OCI-LY3 (cell line): ENCODE measurements at regions not wholly inside any gene's neighbourhood (a gene's known extent, or its start where the extent isn't known, plus 50 kb on each side); places are given as distances from the start of the nearest gene placed in this dataset.
A peak's percentile ranks its signal among the peaks of the same experiment; 100 is the strongest.

Experiments
- H2AFZ ChIP-seq: fragments of 200-600, 300-600 bp; shearing (Covaris generic); 2 replicates; pipeline ENCODE4 v1.6.0; 2014; ENCODE audit warnings: antibody characterized with exemption, low read depth, low read length
- H3K27ac ChIP-seq: fragments of 200-600, 300-600 bp; sonication (generic); 2 replicates; pipeline ENCODE4 v1.5.1; 2014; ENCODE audit warnings: mild to moderate bottlenecking, low read length, moderate library complexity, mixed read lengths
- H3K27me3 ChIP-seq: fragments of 200-600, 300-600 bp; sonication (generic); 2 replicates; pipeline ENCODE4 v1.6.1; 2014; ENCODE audit warnings: low read depth, low read length, mixed read lengths
- H3K36me3 ChIP-seq: fragments of 200-600, 300-600 bp; sonication (generic); replicated peaks from 2 replicates; pipeline ENCODE3; 2014; ENCODE audit warnings: low read depth, low read length, mixed read lengths
- H3K4me1 ChIP-seq: fragments of 300-600, 200-600 bp; sonication (generic); 2 replicates; pipeline ENCODE4 v1.6.1; 2014; ENCODE audit warnings: low read length, mixed read lengths
- H3K4me2 ChIP-seq: fragments of 200-600, 300-600 bp; sonication (generic); 2 replicates; pipeline ENCODE4 v1.6.1; 2014; ENCODE audit warnings: low read length, mixed read lengths
- H3K4me3 ChIP-seq: fragments of 300-600, 200-600 bp; sonication (generic); 2 replicates; pipeline ENCODE4 v1.5.1; 2014; ENCODE audit warnings: antibody characterized with exemption, mild to moderate bottlenecking, low read length, moderate library complexity
- H3K79me2 ChIP-seq: fragments of 300-600, 200-600 bp; shearing (Covaris generic); 2 replicates; pipeline ENCODE4 v1.6.1; 2014; ENCODE audit warnings: mild to moderate bottlenecking, low read length, mixed read lengths
- H3K9ac ChIP-seq: fragments of 300-600, 200-600 bp; shearing (Covaris generic); 2 replicates; pipeline ENCODE4 v1.6.0; 2014; ENCODE audit warnings: mild to moderate bottlenecking, low read length, moderate library complexity
- H3K9me3 ChIP-seq: fragments of 200-600, 300-600 bp; shearing (Covaris generic); 2 replicates; pipeline ENCODE4 v1.6.1; 2014; ENCODE audit warnings: low read length, mixed read lengths; ENCODE audit not compliant: insufficient read depth
- H4K20me1 ChIP-seq: fragments of 200-600, 300-600 bp; sonication (generic); 2 replicates; pipeline ENCODE4 v1.6.1; 2016; ENCODE audit warnings: low read length, mixed read lengths; ENCODE audit not compliant: insufficient read depth
- EZH2phosphoT487 ChIP-seq: fragments of 200-600 bp; shearing (Covaris generic); IDR thresholded peaks from 2 replicates; pipeline ENCODE4 v1.6.1; 2018; ENCODE audit warnings: antibody characterized with exemption, mixed run types, low read depth
- TF ChIP-seq, protein P1 (sequence below): fragments of 200-600, 300-600 bp; sonication (generic); IDR thresholded peaks from 2 replicates; pipeline ENCODE4 v1.5.1; 2014; ENCODE audit warnings: antibody characterized with exemption, low read length, low read depth

DNA sequence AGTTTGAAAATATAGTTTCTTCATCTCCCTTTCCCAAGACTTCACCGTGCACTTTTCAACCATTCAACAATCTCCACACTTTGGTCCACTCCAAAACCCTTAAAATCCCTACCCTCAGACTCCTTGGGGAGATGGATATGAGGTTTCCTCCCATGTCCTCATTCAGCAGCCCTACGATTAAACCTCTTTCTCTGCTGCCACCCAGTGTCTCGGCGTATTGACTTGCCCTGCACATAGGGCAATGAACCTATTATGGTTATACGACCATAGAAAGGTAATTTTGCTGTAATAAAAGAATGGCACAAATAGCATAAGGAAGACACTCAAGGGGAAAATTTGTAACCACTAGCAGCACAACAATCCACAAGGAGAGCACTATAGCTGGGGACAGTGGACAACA lies 803.5 kb downstream of the TLE1 start:
- no peak overlapping the region for H2AFZ ChIP-seq
- no peaks in the 10 kb centered on the region for H3K27me3 ChIP-seq
- no peak for TF ChIP-seq EZH2phosphoT487
- TF ChIP-seq, protein P1, sequence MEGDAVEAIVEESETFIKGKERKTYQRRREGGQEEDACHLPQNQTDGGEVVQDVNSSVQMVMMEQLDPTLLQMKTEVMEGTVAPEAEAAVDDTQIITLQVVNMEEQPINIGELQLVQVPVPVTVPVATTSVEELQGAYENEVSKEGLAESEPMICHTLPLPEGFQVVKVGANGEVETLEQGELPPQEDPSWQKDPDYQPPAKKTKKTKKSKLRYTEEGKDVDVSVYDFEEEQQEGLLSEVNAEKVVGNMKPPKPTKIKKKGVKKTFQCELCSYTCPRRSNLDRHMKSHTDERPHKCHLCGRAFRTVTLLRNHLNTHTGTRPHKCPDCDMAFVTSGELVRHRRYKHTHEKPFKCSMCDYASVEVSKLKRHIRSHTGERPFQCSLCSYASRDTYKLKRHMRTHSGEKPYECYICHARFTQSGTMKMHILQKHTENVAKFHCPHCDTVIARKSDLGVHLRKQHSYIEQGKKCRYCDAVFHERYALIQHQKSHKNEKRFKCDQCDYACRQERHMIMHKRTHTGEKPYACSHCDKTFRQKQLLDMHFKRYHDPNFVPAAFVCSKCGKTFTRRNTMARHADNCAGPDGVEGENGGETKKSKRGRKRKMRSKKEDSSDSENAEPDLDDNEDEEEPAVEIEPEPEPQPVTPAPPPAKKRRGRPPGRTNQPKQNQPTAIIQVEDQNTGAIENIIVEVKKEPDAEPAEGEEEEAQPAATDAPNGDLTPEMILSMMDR, result peak; percentile 47
- H3K9ac ChIP-seq, result no peak overlapping the region
- no peaks in the 10 kb centered on the region for H4K20me1 ChIP-seq
- no peak overlapping the region for H3K4me2 ChIP-seq
- H3K79me2 ChIP-seq, result no peaks in the 10 kb centered on the region
- no peaks in the 10 kb centered on the region for H3K4me1 ChIP-seq
- H3K36me3 ChIP-seq, result no peaks in the 10 kb centered on the region
- H3K9me3 ChIP-seq, result no peaks in the 10 kb centered on the region
- H3K27ac ChIP-seq, result no peak overlapping the region
- no peak overlapping the region for H3K4me3 ChIP-seq

DNA sequence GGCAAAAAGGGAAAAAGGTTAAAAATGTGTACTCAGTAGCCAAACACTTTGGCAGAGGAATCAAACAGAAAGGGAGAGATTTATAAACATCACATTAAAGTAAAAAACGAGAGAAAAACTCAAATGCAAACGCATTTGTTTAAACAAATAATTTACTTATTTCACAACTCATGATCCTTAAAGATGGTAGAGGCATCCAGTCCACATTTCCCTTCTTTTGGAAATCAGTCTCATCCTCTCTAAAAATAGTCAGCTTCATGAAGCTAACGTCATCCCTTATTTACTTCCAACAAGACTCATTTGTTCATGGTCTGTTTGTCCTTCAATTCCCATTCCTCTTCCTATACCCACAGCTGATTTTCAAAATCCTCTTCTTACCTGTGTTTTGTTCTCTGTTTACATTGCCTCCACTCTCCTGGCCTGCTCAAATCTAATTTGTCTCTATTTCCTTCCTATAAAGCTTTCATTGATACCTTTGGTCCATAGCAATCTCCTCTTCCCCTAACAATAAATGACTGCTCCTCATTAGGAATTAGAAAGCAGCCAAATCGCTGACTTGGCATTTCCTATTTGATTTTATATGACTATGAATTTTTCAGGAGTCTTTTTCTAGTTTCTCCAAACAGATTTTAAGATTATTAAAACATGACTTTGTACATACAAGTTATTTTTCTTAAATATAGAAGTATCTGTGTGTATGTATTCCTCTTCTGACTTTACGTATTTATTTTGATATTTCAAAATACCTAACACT lies 805.3 kb downstream of the TLE1 start:
- no peak overlapping the region for H3K4me3 ChIP-seq
- no peaks in the 10 kb centered on the region for H4K20me1 ChIP-seq
- no peaks in the 10 kb centered on the region for H3K27me3 ChIP-seq
- H2AFZ ChIP-seq, result no peak overlapping the region
- no peaks in the 10 kb centered on the region for H3K4me1 ChIP-seq
- H3K79me2 ChIP-seq, result no peaks in the 10 kb centered on the region
- no peak overlapping the region for H3K9ac ChIP-seq
- no peak overlapping the region for H3K4me2 ChIP-seq
- no peaks in the 10 kb centered on the region for H3K36me3 ChIP-seq
- TF ChIP-seq EZH2phosphoT487, result no peak
- TF ChIP-seq, protein P1, result no peak
- H3K27ac ChIP-seq, result no peak overlapping the region
- no peaks in the 10 kb centered on the region for H3K9me3 ChIP-seq

DNA sequence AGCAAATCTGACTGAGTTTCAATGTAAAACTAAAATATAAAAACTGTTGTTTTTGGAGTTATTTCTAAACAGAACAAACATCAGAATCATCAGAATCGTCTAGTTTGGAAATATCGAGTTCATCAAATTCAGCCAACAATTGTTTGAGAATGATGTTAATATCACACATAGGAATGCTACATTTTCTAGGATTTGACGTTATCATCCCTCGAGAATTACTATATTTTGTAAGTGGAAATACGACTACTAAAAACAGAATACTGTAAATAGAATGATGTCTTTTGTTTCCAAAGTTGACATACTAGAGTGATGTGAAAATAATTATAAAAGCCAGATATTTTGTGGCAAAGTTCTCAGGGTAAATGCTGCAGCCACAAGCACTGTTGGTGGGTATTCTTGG lies 805.9 kb downstream of the TLE1 start:
- Histone ChIP-seq H3K4me3 (no peak overlapping the region), H3K27me3 (no peaks in the 10 kb centered on the region), H2AFZ (no peak overlapping the region), H3K4me1 (no peaks in the 10 kb centered on the region), H4K20me1 (no peaks in the 10 kb centered on the region), H3K79me2 (no peaks in the 10 kb centered on the region), H3K4me2 (no peak overlapping the region), H3K9me3 (no peaks in the 10 kb centered on the region), H3K9ac (no peak overlapping the region), H3K36me3 (no peaks in the 10 kb centered on the region), H3K27ac (no peak overlapping the region)
- TF ChIP-seq, protein P1, result no peak
- TF ChIP-seq EZH2phosphoT487, result no peak

DNA sequence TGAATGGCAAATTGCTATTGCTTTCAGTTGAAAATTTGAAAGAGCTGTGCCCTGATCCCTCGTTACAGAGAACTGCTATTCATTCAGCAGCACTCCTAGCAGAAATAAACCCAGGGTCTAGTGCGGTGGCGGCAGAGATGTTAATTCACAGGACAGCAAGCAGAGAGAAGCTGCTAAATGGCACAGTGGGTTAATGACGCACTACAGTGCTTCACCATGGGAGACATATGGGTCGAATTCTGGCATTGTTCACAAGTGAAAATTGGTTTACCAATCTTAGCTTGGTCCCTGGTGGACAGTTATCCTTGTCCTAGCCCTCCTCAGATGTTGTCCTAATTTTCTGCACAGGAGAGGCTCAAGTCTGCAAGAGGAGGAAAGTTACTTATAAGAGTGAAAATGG lies 807.4 kb downstream of the TLE1 start:
- Histone ChIP-seq H2AFZ (no peak overlapping the region), H3K9me3 (no peaks in the 10 kb centered on the region), H3K4me1 (no peaks in the 10 kb centered on the region), H3K4me2 (no peak overlapping the region), H3K27me3 (no peaks in the 10 kb centered on the region), H3K36me3 (no peaks in the 10 kb centered on the region), H3K4me3 (no peak overlapping the region), H3K79me2 (no peaks in the 10 kb centered on the region), H3K27ac (no peak overlapping the region), H4K20me1 (no peaks in the 10 kb centered on the region), H3K9ac (no peak overlapping the region)
- TF ChIP-seq EZH2phosphoT487, result no peak
- TF ChIP-seq, protein P1, result no peak
